ENCODE measurements at regions not wholly inside any gene's neighbourhood (a gene's known extent, or its start where the extent isn't known, plus 50 kb on each side); places are given as distances from the start of the nearest gene placed in this dataset.

DNA sequence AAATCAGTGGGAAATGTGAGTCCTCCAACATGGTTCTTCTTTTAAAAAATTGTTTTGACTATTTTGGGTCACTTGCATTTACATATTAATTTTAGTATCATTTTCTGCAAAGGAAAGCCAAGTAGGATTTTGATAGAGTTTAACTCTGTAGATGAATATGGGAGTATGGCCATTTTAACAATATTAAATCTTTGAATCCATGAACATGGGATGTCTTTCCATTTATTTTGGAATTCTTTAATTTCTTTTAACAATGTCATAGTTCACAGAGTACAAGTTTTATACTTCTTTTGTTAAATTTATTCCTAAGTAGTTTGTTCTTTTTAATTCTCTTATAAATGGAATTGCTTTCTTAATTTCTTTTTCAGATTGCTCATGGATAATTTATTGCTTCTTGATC is 56.5 kb upstream of the ARMC2 start:
- TF ChIP-seq, protein P1, sequence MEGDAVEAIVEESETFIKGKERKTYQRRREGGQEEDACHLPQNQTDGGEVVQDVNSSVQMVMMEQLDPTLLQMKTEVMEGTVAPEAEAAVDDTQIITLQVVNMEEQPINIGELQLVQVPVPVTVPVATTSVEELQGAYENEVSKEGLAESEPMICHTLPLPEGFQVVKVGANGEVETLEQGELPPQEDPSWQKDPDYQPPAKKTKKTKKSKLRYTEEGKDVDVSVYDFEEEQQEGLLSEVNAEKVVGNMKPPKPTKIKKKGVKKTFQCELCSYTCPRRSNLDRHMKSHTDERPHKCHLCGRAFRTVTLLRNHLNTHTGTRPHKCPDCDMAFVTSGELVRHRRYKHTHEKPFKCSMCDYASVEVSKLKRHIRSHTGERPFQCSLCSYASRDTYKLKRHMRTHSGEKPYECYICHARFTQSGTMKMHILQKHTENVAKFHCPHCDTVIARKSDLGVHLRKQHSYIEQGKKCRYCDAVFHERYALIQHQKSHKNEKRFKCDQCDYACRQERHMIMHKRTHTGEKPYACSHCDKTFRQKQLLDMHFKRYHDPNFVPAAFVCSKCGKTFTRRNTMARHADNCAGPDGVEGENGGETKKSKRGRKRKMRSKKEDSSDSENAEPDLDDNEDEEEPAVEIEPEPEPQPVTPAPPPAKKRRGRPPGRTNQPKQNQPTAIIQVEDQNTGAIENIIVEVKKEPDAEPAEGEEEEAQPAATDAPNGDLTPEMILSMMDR (IDR thresholded peaks at IDR 0.05; ENCODE audit: low read length) = no peak
- TF ChIP-seq EZH2 (IDR thresholded peaks at IDR 0.05; ENCODE audit: borderline replicate concordance, low read length) = no peak

All from OCI-LY1 (cell line).